Neural progenitor cell (in vitro differentiated cells): ENCODE measurements at regions not wholly inside any gene's neighbourhood (a gene's known extent, or its start where the extent isn't known, plus 50 kb on each side); places are given as distances from the start of the nearest gene placed in this dataset.

Experiments used
- CTCF ChIP-seq: fragments of 200-600 bp; sonication (generic); IDR thresholded peaks from 2 replicates; pipeline ENCODE4 v1.5.1; 2017; ENCODE audit warnings: antibody characterized with exemption, mild to moderate bottlenecking
- EZH2 ChIP-seq: fragments of 200-600 bp; sonication (generic); IDR thresholded peaks from 2 replicates; pipeline ENCODE4 v1.6.1; 2017; ENCODE audit warnings: antibody characterized with exemption, mild to moderate bottlenecking, moderate library complexity

GRCh38 chr16:6106061-6106460 is 1008.5 kb upstream of the EEF2KMT start:
- TF ChIP-seq CTCF: no peak
- no peak for TF ChIP-seq EZH2
